ENCODE measurements at regions not wholly inside any gene's neighbourhood (a gene's known extent, or its start where the extent isn't known, plus 50 kb on each side); places are given as distances from the start of the nearest gene placed in this dataset.

DNA sequence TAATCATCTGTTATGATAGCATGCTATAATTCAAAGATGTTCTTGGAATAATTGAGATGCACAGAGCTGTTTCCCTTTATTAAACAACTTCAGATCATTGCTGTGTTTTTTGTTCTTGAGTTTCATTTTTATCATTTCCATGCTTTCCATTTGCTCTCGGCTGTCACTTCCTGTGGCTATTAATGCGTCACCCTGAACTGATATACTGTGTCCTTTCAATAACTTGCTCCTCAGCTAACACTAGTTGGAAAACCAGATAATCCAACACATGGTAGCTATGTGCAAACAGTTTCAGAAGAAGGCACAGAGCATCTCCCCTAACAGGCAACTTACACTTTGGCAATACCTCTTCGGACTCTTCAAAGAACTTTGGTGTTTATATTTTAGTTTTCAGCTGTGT, 376.0 kb downstream of the GBA3 start:
- TF ChIP-seq, protein P1, sequence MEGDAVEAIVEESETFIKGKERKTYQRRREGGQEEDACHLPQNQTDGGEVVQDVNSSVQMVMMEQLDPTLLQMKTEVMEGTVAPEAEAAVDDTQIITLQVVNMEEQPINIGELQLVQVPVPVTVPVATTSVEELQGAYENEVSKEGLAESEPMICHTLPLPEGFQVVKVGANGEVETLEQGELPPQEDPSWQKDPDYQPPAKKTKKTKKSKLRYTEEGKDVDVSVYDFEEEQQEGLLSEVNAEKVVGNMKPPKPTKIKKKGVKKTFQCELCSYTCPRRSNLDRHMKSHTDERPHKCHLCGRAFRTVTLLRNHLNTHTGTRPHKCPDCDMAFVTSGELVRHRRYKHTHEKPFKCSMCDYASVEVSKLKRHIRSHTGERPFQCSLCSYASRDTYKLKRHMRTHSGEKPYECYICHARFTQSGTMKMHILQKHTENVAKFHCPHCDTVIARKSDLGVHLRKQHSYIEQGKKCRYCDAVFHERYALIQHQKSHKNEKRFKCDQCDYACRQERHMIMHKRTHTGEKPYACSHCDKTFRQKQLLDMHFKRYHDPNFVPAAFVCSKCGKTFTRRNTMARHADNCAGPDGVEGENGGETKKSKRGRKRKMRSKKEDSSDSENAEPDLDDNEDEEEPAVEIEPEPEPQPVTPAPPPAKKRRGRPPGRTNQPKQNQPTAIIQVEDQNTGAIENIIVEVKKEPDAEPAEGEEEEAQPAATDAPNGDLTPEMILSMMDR (IDR thresholded peaks at IDR 0.05): no peak
- no peak for TF ChIP-seq POLR2A (IDR thresholded peaks at IDR 0.05)
- TF ChIP-seq POLR2AphosphoS5 (IDR thresholded peaks at IDR 0.05): no peak

Data from prostate gland (tissue), 2 donors.